ENCODE measurements at regions not wholly inside any gene's neighbourhood (a gene's known extent, or its start where the extent isn't known, plus 50 kb on each side); places are given as distances from the start of the nearest gene placed in this dataset.

- in situ Hi-C loops (cut with MboI) (no loop called here), intact Hi-C loops (cut with micrococcal nuclease) (no loop called here)
- H2AFZ ChIP-seq (ENCODE audit: low read depth, low read length) = no peak overlapping the region
- CTCF ChIA-PET (ENCODE audit: low intra/inter-chr PET ratio) = no interaction called here
- H3K9me1 ChIP-seq (ENCODE audit: control insufficient read depth, insufficient read depth, low read length) = no peaks in the 10 kb centered on the region
- no peak overlapping the region for H3K27ac ChIP-seq (ENCODE audit: extremely low read depth, low read depth, low read length)
- POLR2A ChIA-PET = no interaction called here
- WGBS (ENCODE audit: insufficient coverage, low coverage, missing lambda C conversion rate) = 42% methylated on average over 2 of the region's 2 CpGs
- H3K27me3 ChIP-seq (ENCODE audit: control insufficient read depth in 2 of 2, insufficient read depth in 2 of 2, low read length in 2 of 2) = no peaks in the 10 kb centered on the region
- peaks cover 2 to 23% of the 10 kb centered on the region in 2 experiments; a peak in 3 of 5 replicates for H3K4me1 ChIP-seq (replicated peaks in 1 of 2; ENCODE audit: control insufficient read depth in 2 of 2, insufficient read depth in 2 of 2, low read length in 2 of 2)
- no peak for DNase-seq (ENCODE audit: extremely low read depth in 1 of 4, low spot score in 3 of 4)
- H3K9me3 ChIP-seq (replicated peaks; ENCODE audit: control insufficient read depth, insufficient read depth, low read depth, low read length) = no peaks in the 10 kb centered on the region
- no peak for ATAC-seq
- no peak for FAIRE-seq
- no peaks in the 10 kb centered on the region for H4K20me1 ChIP-seq (replicated peaks; ENCODE audit: control insufficient read depth, insufficient read depth, low read length)
- no TSS peak for BruUV-seq (replicated peaks)
- no peak overlapping the region for H3K4me3 ChIP-seq
- H3K9ac ChIP-seq (ENCODE audit: insufficient read depth in 1 of 2, low read depth in 2 of 2, low read length in 2 of 2) = no peak overlapping the region
- H3K79me2 ChIP-seq (ENCODE audit: control insufficient read depth, insufficient read depth, low read length) = no peaks in the 10 kb centered on the region
- H3K4me2 ChIP-seq (ENCODE audit: insufficient read depth, low read length) = no peak overlapping the region
- no peaks in the 10 kb centered on the region for H3K36me3 ChIP-seq (ENCODE audit: control insufficient read depth, insufficient read depth, low read length)
- no peak for TF ChIP-seq HOXB6 (CRISPR knock-in tag; IDR thresholded peaks at IDR 0.05; ENCODE audit: borderline replicate concordance)
- TF ChIP-seq MTA2 (IDR thresholded peaks at IDR 0.05; ENCODE audit: low read depth) = no peak
- no peak for TF ChIP-seq ZBED1 (IDR thresholded peaks at IDR 0.05)
- TF ChIP-seq ZNF174 (CRISPR knock-in tag; IDR thresholded peaks at IDR 0.05) = no peak
- no peak for TF ChIP-seq ZBTB5 (IDR thresholded peaks at IDR 0.05)
- TF ChIP-seq ZNF184 (CRISPR knock-in tag; IDR thresholded peaks at IDR 0.05) = no peak
- TF ChIP-seq BRF2 (IDR thresholded peaks at IDR 0.05; ENCODE audit: borderline replicate concordance, insufficient read depth, insufficient read length) = no peak
- TF ChIP-seq MCM5 (IDR thresholded peaks at IDR 0.05; ENCODE audit: low read depth) = no peak
- TF ChIP-seq GTF2A2 (tag; IDR thresholded peaks at IDR 0.05) = no peak
- TF ChIP-seq ZNF24 (IDR thresholded peaks at IDR 0.05) = no peak
- no peak for TF ChIP-seq CTBP1 (IDR thresholded peaks at IDR 0.05; ENCODE audit: borderline replicate concordance)
- no peak for TF ChIP-seq E2F4 (CRISPR knock-in tag; IDR thresholded peaks at IDR 0.05; ENCODE audit: low read depth)
- no peak for TF ChIP-seq FOXA1 (IDR thresholded peaks at IDR 0.05; ENCODE audit: borderline replicate concordance)
- TF ChIP-seq ZNF76 (CRISPR knock-in tag; IDR thresholded peaks at IDR 0.05; ENCODE audit: borderline replicate concordance) = no peak
- no peak for TF ChIP-seq HOMEZ (CRISPR knock-in tag; IDR thresholded peaks at IDR 0.05)
- TF ChIP-seq ZNF217 (CRISPR knock-in tag; IDR thresholded peaks at IDR 0.05) = no peak
- no peak for TF ChIP-seq PKNOX1 (IDR thresholded peaks at IDR 0.05)
Measured at GRCh38 chr4:128357286-128357685, 69.7 kb upstream of the PGRMC2 start.
